K562 (cell line): ENCODE measurements at regions not wholly inside any gene's neighbourhood (a gene's known extent, or its start where the extent isn't known, plus 50 kb on each side); places are given as distances from the start of the nearest gene placed in this dataset.

Source experiments
- ATAC-seq: fragments of 200-7000 bp; cut with Tn5 transposase; 3 replicates; pipeline ENCODE4 v1.9.1; 2020; ENCODE audit warnings: moderate library complexity
- BruUV-seq: library from RNA; stranded (reverse); fragments of 400-500 nt; replicated peaks from 2 replicates; lab custom pipeline; 2021; lab: Mats Ljungman, UMichigan
- CTCF ChIA-PET: fragments of 300-600 bp; formaldehyde crosslinking; extraction: SDS; loops from one replicate; lab custom pipeline; 2021; ENCODE audit warnings: low intra/inter-chr PET ratio; lab: Yijun Ruan, JAX
- POLR2A ChIA-PET: fragments of 300-600, 350-650 bp; sonication (Branson Sonifier 250); formaldehyde crosslinking; extraction: SDS; loops from one replicate; lab custom pipeline; 2021; ENCODE audit warnings: antibody characterized with exemption, inconsistent platforms; lab: Yijun Ruan, JAX
- DNase-seq, 4 experiments: peaks; one replicate each; pipeline versions ENCODE4 v3.0.0 to v3.0.0-alpha.2; 2011 to 2018; ENCODE audit warnings: low spot score in 3 of 4, mixed read lengths in 3 of 4; ENCODE audit errors: extremely low read depth in 1 of 4
- FAIRE-seq: peaks from 2 replicates; lab custom pipeline; 2011; peaks lifted over from hg19 to GRCh38; lab: Jason Lieb, UNC
- H2AFZ ChIP-seq: 2 replicates; pipeline ENCODE4 v1.6.0; 2011; ENCODE audit warnings: low read depth, low read length, control low read depth, inconsistent platforms
- H3K27ac ChIP-seq: fragments of 200-600 bp; 3 replicates; pipeline ENCODE4 v1.8.0; 2011; ENCODE audit warnings: low read depth, mild to moderate bottlenecking, control low read depth, inconsistent platforms, low read length, moderate library complexity, mixed read lengths; ENCODE audit errors: extremely low read depth
- H3K27me3 ChIP-seq, 2 experiments: fragments of 300-600 bp in 1 of 2; 2 replicates in 1 of 2; 3 replicates in 1 of 2; pipeline versions ENCODE4 v1.6.0 to v1.8.0; 2011; ENCODE audit warnings: inconsistent platforms in 2 of 2, low read length in 2 of 2, mild to moderate bottlenecking in 1 of 2, mixed read lengths in 1 of 2, moderate library complexity in 1 of 2; ENCODE audit not compliant: control insufficient read depth in 2 of 2, insufficient read depth in 2 of 2
- H3K36me3 ChIP-seq: fragments of 300-600 bp; 3 replicates; pipeline ENCODE4 v1.8.0; 2011; ENCODE audit warnings: mild to moderate bottlenecking, low read length, inconsistent platforms; ENCODE audit not compliant: control insufficient read depth, insufficient read depth
- H3K4me1 ChIP-seq, 2 experiments: fragments of 200-600 bp in 1 of 2; replicated peaks in 1 of 2; 2 replicates in 1 of 2; 3 replicates in 1 of 2; pipeline versions ENCODE4 v1.5.1 to v1.8.0; 2011; ENCODE audit warnings: inconsistent platforms in 2 of 2, low read length in 2 of 2, mild to moderate bottlenecking in 1 of 2, mixed read lengths in 1 of 2, moderate library complexity in 1 of 2; ENCODE audit not compliant: control insufficient read depth in 2 of 2, insufficient read depth in 2 of 2
- H3K4me2 ChIP-seq: 2 replicates; pipeline ENCODE4 v1.6.1; 2011; ENCODE audit warnings: low read length, control low read depth, inconsistent platforms, mixed read lengths; ENCODE audit not compliant: insufficient read depth
- H3K4me3 ChIP-seq: fragments of 200-600 bp; sonication (generic), shearing (Covaris generic); 2 replicates; pipeline ENCODE4 v1.5.1; 2016; ENCODE audit warnings: control low read depth, inconsistent platforms
- H3K79me2 ChIP-seq: fragments of 200-600 bp; 3 replicates; pipeline ENCODE4 v1.8.0; 2011; ENCODE audit warnings: low read length, inconsistent platforms; ENCODE audit not compliant: control insufficient read depth, insufficient read depth
- H3K9ac ChIP-seq, 2 experiments: 2 replicates each; pipeline versions ENCODE4 v1.6.0 to v1.6.1; 2011; ENCODE audit warnings: low read depth in 2 of 2, low read length in 2 of 2, control low read depth in 1 of 2, inconsistent platforms in 1 of 2, mild to moderate bottlenecking in 1 of 2, mixed read lengths in 1 of 2; ENCODE audit not compliant: insufficient read depth in 1 of 2
- H3K9me1 ChIP-seq: one replicate; pipeline ENCODE4 v1.6.0; 2011; ENCODE audit warnings: inconsistent platforms, mild to moderate bottlenecking, low read length, moderate library complexity; ENCODE audit not compliant: control insufficient read depth, insufficient read depth
- H3K9me3 ChIP-seq: replicated peaks from 2 replicates; pipeline ENCODE4 v1.5.1; 2011; ENCODE audit warnings: low read depth, low read length, inconsistent platforms; ENCODE audit not compliant: control insufficient read depth, insufficient read depth
- H4K20me1 ChIP-seq: replicated peaks from 2 replicates; pipeline ENCODE4 v1.6.1; 2011; ENCODE audit warnings: low read length, inconsistent platforms, mixed read lengths; ENCODE audit not compliant: control insufficient read depth, insufficient read depth
- DLX4 ChIP-seq: fragments of 250-450 bp; sonication (Bioruptor Pico); IDR thresholded peaks from 2 replicates; pipeline ENCODE4 v1.6.1; 2021; ENCODE audit warnings: mild to moderate bottlenecking
- E4F1 ChIP-seq: fragments of 250-450 bp; sonication (Bioruptor Pico); IDR thresholded peaks from 2 replicates; pipeline ENCODE4 v1.5.0; 2021; ENCODE audit warnings: mild to moderate bottlenecking, borderline replicate concordance
- HDGF ChIP-seq: fragments of 450-650 bp; IDR thresholded peaks from 2 replicates; pipeline ENCODE4 v1.6.1; 2016
- NFXL1 ChIP-seq: fragments of 450-650 bp; formaldehyde crosslinking; IDR thresholded peaks from 2 replicates; pipeline ENCODE4 v1.4.0; 2021; ENCODE audit warnings: mild to moderate bottlenecking
- RREB1 ChIP-seq: fragments of 250-450 bp; sonication (Bioruptor Pico); IDR thresholded peaks from 2 replicates; pipeline ENCODE4 v1.4.0; 2020
- TCFL5 ChIP-seq: fragments of 250-450 bp; sonication (Bioruptor Pico); conservative IDR thresholded peaks from 2 replicates; pipeline ENCODE4 v1.6.1; 2021; ENCODE audit warnings: mild to moderate bottlenecking, moderate library complexity, matching md5 sums
- ZBTB1 ChIP-seq: sonication (generic); formaldehyde crosslinking; IDR thresholded peaks from 2 replicates; pipeline ENCODE4 v1.8.1; 2023; ENCODE audit warnings: missing genetic modification reagents, low read depth, mild to moderate bottlenecking, borderline replicate concordance
- ZNF184 ChIP-seq: sonication (generic); formaldehyde crosslinking; IDR thresholded peaks from 2 replicates; pipeline ENCODE4 v1.5.0; 2020; ENCODE audit warnings: missing genetic modification reagents
- ZNF512 ChIP-seq: IDR thresholded peaks from 2 replicates; pipeline ENCODE4 v1.6.1; 2016; ENCODE audit warnings: missing genetic modification characterization, missing compliant biosample characterization
- WGBS: fragments of 100-300 bp; shearing (Covaris generic); methylation state at CpG from one replicate; pipeline ENCODE4 v1.1.6; 2016; ENCODE audit warnings: low coverage, mixed read lengths; ENCODE audit not compliant: insufficient coverage; ENCODE audit errors: missing lambda C conversion rate; 5-methylcytosine and 5-hydroxymethylcytosine counted together
- in situ Hi-C: fragments of 300-500 bp; cut with MboI; formaldehyde crosslinking; loops from 4 replicates; pipeline ENCODE4 v1.15.0; 2018; ENCODE audit warnings: inconsistent platforms, mixed read lengths
- intact Hi-C: fragments of 100-400 bp; cut with micrococcal nuclease; formaldehyde crosslinking; loops from 2 replicates; pipeline ENCODE4 v1.14.2; 2022

- Histone ChIP-seq H3K4me3 (no peak overlapping the region), H3K79me2 (no peaks in the 10 kb centered on the region), H3K27ac (no peak overlapping the region), H3K9ac (no peak overlapping the region), H3K9me1 (no peaks in the 10 kb centered on the region), H4K20me1 (no peaks in the 10 kb centered on the region), H3K36me3 (no peaks in the 10 kb centered on the region)
- BruUV-seq = no TSS peak
- no peak for ATAC-seq
- TF ChIP-seq ZBTB1 (CRISPR knock-in tag) (no peak), ZNF184 (CRISPR knock-in tag) (no peak), ZNF512 (tag) (no peak), DLX4 (CRISPR knock-in tag) (no peak), NFXL1 (CRISPR knock-in tag) (no peak), E4F1 (CRISPR knock-in tag) (no peak), HDGF (no peak), RREB1 (CRISPR knock-in tag) (no peak), TCFL5 (CRISPR knock-in tag) (no peak)
- TF ChIP-seq, all 486 proteins: peak for 0
- WGBS = 0% methylated on average over 2 of the region's 2 CpGs
- intact Hi-C loops = no loop called here
- Histone ChIP-seq H3K27me3 (no peaks in the 10 kb centered on the region), H3K4me2 (no peak overlapping the region), H2AFZ (no peak overlapping the region), H3K9me3 (no peaks in the 10 kb centered on the region), H3K4me1 (no peaks in the 10 kb centered on the region)
- DNase-seq = no peak
- ChIA-PET CTCF (no interaction called here), POLR2A (no interaction called here)
- FAIRE-seq = no peak
- in situ Hi-C loops = no loop called here
Observed at GRCh38 chr18:39862341-39862740, 2092.7 kb upstream of the PIK3C3 start.
